H1 (cell line): ENCODE measurements at regions not wholly inside any gene's neighbourhood (a gene's known extent, or its start where the extent isn't known, plus 50 kb on each side); places are given as distances from the start of the nearest gene placed in this dataset.

Source experiments
- ATF2 ChIP-seq: IDR thresholded peaks from 2 replicates; pipeline ENCODE4 v1.6.1; 2012; ENCODE audit warnings: low read length, inconsistent platforms
- CTCF ChIP-seq, 3 experiments: IDR thresholded peaks; 1 replicate in 2 of 3; 2 replicates in 1 of 3; pipeline versions ENCODE4 v1.5.1 to v1.6.1; 2011; ENCODE audit warnings: low read length in 3 of 3, mild to moderate bottlenecking in 3 of 3, inconsistent platforms in 2 of 3, low read depth in 1 of 3, moderate library complexity in 1 of 3; ENCODE audit not compliant: insufficient read depth in 1 of 3; ENCODE audit errors: control extremely low read depth in 1 of 3
- EGR1 ChIP-seq: IDR thresholded peaks from 2 replicates; pipeline ENCODE4 v1.6.1; 2011; ENCODE audit warnings: low read depth, low read length, borderline replicate concordance
- GABPA ChIP-seq: IDR thresholded peaks from 2 replicates; pipeline ENCODE4 v1.6.1; 2011; ENCODE audit warnings: mild to moderate bottlenecking, low read length, moderate library complexity, borderline replicate concordance; ENCODE audit not compliant: insufficient read depth
- NRF1 ChIP-seq: IDR thresholded peaks from 2 replicates; pipeline ENCODE4 v1.6.1; 2011; ENCODE audit warnings: mild to moderate bottlenecking, low read depth, low read length, improper control_type of control experiment
- PHF8 ChIP-seq: fragments of 200-600 bp; sonication (generic); conservative IDR thresholded peaks from 2 replicates; pipeline ENCODE4 v1.7.1; 2012; ENCODE audit warnings: low read depth, mild to moderate bottlenecking, inconsistent platforms, low read length, moderate library complexity
- POLR2A ChIP-seq, 2 experiments: IDR thresholded peaks; 1 replicate in 1 of 2; 2 replicates in 1 of 2; pipeline ENCODE4 v1.6.1; 2011; ENCODE audit warnings: low read depth in 2 of 2, low read length in 2 of 2, mild to moderate bottlenecking in 2 of 2; ENCODE audit errors: control extremely low read depth in 1 of 2
- TAF1 ChIP-seq: IDR thresholded peaks from 2 replicates; pipeline ENCODE4 v1.6.1; 2011; ENCODE audit warnings: mild to moderate bottlenecking, low read depth, low read length
- USF2 ChIP-seq: IDR thresholded peaks from 2 replicates; pipeline ENCODE4 v1.6.1; 2011; ENCODE audit warnings: low read length, improper control_type of control experiment

GRCh38 chr11:26248661-26249060 lies 83.3 kb upstream of the ANO3 start:
- no peak for TF ChIP-seq CTCF (IDR thresholded peaks at IDR 0.05; ENCODE audit: control extremely low read depth in 1 of 3, insufficient read depth in 1 of 3, low read depth in 1 of 3, low read length in 3 of 3)
- no peak for TF ChIP-seq NRF1
- no peak for TF ChIP-seq TAF1
- no peak for TF ChIP-seq POLR2A (IDR thresholded peaks at IDR 0.05; ENCODE audit: control extremely low read depth in 1 of 2, low read depth in 2 of 2, low read length in 2 of 2)
- TF ChIP-seq ATF2 = no peak
- no peak for TF ChIP-seq EGR1
- TF ChIP-seq PHF8 = no peak
- TF ChIP-seq GABPA = no peak
- no peak for TF ChIP-seq USF2
